AG09309 (cell line): ENCODE measurements at regions not wholly inside any gene's neighbourhood (a gene's known extent, or its start where the extent isn't known, plus 50 kb on each side); places are given as distances from the start of the nearest gene placed in this dataset.
A peak's percentile ranks its signal among the peaks of the same experiment; 100 is the strongest.
"Not testable (repeated sequence)": the region's sequence is repeated elsewhere in the genome, so short reads cannot be mapped to it uniquely, and the experiment has no call there.

Experiments
- DNase-seq: peaks from one replicate; pipeline ENCODE4 v3.0.0-alpha.2; 2010; ENCODE audit warnings: low read depth
- H3K4me3 ChIP-seq: 2 replicates; pipeline ENCODE4 v1.5.1; 2011; ENCODE audit warnings: mild to moderate bottlenecking, low read depth, low read length, moderate library complexity; ENCODE audit not compliant: control insufficient read depth
- CTCF ChIP-seq: IDR thresholded peaks from 2 replicates; pipeline ENCODE4 v1.5.1; 2011; ENCODE audit warnings: mild to moderate bottlenecking, low read depth, low read length, inconsistent platforms; ENCODE audit not compliant: insufficient read depth, control insufficient read depth; ENCODE audit errors: missing control alignments

DNA sequence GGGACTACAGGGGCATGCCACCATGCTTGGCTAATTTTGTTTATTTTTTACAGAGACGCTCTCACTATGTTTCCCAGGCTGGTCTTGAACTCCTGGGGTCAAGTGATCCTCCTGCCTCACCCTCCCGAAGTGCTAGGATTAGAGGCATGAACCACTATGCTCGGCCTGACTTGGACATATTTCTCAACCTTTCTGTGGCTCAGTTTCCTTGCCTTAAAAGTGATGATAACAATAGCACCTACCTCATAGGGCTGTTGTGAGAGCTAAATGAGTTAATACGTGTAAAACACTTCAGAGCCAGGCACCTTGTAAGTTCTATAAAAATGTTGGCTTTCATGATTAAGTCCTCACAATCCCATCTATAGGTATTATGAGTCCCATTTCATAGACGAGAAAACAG is 89.2 kb upstream of the METAP2 start:
- TF ChIP-seq CTCF = no peak
- no peak for DNase-seq
- H3K4me3 ChIP-seq = no peak overlapping the region

DNA sequence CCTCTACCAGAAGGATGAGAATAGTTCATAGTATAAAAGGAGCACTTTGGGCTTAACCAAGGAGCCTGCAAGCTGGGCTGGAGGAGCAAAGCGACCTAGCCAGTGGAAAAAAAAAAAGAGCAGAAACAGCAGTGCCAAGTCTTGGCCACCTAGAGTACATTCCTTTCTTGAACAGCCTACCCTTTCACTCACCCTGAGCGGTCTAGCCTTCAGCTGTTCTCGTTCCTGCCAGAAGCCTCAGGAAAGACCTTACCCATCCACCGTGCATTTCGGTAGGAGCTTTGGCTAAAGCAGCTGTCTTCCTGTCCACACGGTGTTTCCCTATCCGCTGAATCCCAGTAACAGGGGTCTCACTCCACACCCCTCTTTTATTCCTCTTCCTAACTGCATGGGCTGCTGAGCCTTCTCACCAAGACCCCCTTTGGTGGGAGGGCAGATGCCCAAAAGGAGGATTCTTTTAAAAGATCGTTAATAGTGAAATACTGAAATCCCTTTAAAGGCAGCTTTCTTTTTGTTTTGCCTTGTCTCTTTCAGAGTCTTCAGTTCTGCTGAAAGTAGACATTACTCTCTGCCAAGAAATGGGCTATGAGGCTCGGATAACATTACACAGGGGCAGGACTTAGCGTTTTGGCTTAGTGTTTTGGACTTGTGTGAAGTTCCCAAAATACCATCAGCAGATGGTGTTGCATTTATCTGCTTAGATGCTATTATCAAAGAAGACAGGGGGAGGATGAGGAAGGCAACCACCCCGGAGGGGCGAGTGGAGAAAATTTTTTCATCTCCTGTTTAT is 88.5 kb upstream of the METAP2 start:
- peak overlapping the region; percentile 44 for H3K4me3 ChIP-seq
- TF ChIP-seq CTCF = no peak

DNA sequence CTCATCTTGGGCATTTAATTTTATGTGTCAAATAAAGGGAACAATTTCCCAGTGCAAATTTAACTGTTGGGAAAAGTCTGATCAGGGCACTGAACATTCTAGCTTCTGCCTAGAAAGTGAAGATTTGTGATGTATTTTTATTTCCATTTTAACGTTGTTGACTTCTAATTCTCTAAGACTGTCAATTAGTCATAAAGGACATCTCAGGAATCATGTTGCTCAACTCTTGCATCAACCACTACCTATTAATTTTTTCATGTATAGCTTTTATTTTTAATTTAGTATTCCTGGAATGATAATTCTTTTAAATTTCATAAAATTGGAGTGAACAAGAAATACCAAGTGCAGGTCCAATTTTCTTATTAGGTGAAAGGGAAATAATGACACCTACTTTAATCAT is 87.9 kb upstream of the METAP2 start:
- no peak for TF ChIP-seq CTCF
- H3K4me3 ChIP-seq = no peak overlapping the region; the same call in 1 of the 2 replicates
- DNase-seq = no peak

More for the DNA sequence above, 88.5 kb upstream of the METAP2 start:
- peak; percentile 23 for DNase-seq

- H3K4me3 ChIP-seq, DNase-seq: not testable (repeated sequence)
These were observed 85.7 kb upstream of the METAP2 start for GRCh38 chr12:95388260-95388659.

GRCh38 chr12:95390192-95390591 is 83.8 kb upstream of the METAP2 start:
- TF ChIP-seq CTCF = no peak
- no peak for DNase-seq
- H3K4me3 ChIP-seq = no peak overlapping the region

DNA sequence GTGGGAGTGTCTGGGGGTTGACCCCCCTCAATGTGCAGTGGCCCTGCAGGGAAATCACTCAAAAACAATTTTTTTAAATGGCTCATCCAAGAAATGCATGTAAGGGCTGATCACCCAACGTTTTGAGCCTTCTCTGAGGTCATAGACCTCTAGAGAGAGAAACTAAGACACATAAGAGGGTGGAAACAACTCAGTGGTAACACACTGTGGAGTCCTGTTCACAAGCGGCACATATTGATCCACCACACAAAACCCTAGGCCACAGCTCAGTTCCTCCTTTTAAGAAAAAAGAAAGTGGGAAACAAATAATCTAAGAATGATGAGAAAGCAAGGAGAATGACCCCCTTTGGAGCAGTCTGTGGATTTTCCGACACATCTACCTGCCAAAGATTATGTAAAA is 83.0 kb upstream of the METAP2 start:
- H3K4me3 ChIP-seq = no peak overlapping the region
- DNase-seq = no peak
- no peak for TF ChIP-seq CTCF

- no peak for TF ChIP-seq CTCF
- DNase-seq = no peak
- no peak overlapping the region for H3K4me3 ChIP-seq
These were observed 80.7 kb upstream of the METAP2 start for GRCh38 chr12:95393191-95393790.
